ENCODE measurements at regions not wholly inside any gene's neighbourhood (a gene's known extent, or its start where the extent isn't known, plus 50 kb on each side); places are given as distances from the start of the nearest gene placed in this dataset.

- Histone ChIP-seq H2BK120ac (ENCODE audit: insufficient read depth, low read length, poor library complexity) (no peak overlapping the region), H3K79me1 (ENCODE audit: low read length) (no peaks in the 10 kb centered on the region), H2BK12ac (ENCODE audit: low read length) (no peak overlapping the region), H3K79me2 (ENCODE audit: control insufficient read depth, insufficient read depth, low read length, poor library complexity) (no peaks in the 10 kb centered on the region), H3K27me3 (ENCODE audit: insufficient read depth, low read length) (no peaks in the 10 kb centered on the region), H3K23ac (ENCODE audit: low read length) (no peak overlapping the region), H3K36me3 (ENCODE audit: control insufficient read depth in 1 of 2, insufficient read depth in 2 of 2, low read length in 2 of 2) (no peaks in the 10 kb centered on the region), H3K27ac (ENCODE audit: low read depth, low read length) (no peak overlapping the region), H3K9me3 (ENCODE audit: insufficient read depth, low read depth, low read length) (no peaks in the 10 kb centered on the region), H3K4ac (ENCODE audit: low read depth, low read length) (no peak overlapping the region), H2AFZ (ENCODE audit: insufficient read depth, low read length, poor library complexity) (no peak overlapping the region), H2BK5ac (ENCODE audit: low read depth, low read length, poor library complexity) (no peak overlapping the region), H4K12ac (ENCODE audit: low read depth, low read length) (no peak overlapping the region), H3K4me3 (ENCODE audit: low read depth, low read length) (no peak overlapping the region), H3K4me1 (ENCODE audit: control insufficient read depth in 1 of 2, insufficient read depth in 2 of 2, low read length in 2 of 2) (no peaks in the 10 kb centered on the region), H3K4me2 (ENCODE audit: low read length) (no peak overlapping the region), H2AK5ac (ENCODE audit: low read length) (no peak overlapping the region), H3K9ac (ENCODE audit: low read length) (no peak overlapping the region), H4K8ac (ENCODE audit: low read depth, low read length) (no peak overlapping the region), H4K91ac (ENCODE audit: low read depth, low read length) (no peak overlapping the region), H3K18ac (ENCODE audit: low read length) (no peak overlapping the region), H3K14ac (ENCODE audit: low read length) (no peak overlapping the region)
- no peak for DNase-seq
- no CpG with 5 or more reads among the region's 1 CpG for WGBS (ENCODE audit: extremely low coverage, insufficient coverage, insufficient read length)
Observed at GRCh38 chr4:79074040-79074439, 134.8 kb upstream of the PAQR3 start.

- no peak overlapping the region for H2BK12ac ChIP-seq (ENCODE audit: low read length)
- H4K8ac ChIP-seq (ENCODE audit: low read depth, low read length), result no peak overlapping the region
- DNase-seq, result no peak
- H3K79me2 ChIP-seq (ENCODE audit: control insufficient read depth, insufficient read depth, low read length, poor library complexity), result no peaks in the 10 kb centered on the region
- no peak overlapping the region for H2BK5ac ChIP-seq (ENCODE audit: low read depth, low read length, poor library complexity)
- no peak overlapping the region for H4K91ac ChIP-seq (ENCODE audit: low read depth, low read length)
- H3K36me3 ChIP-seq (ENCODE audit: control insufficient read depth in 1 of 2, insufficient read depth in 2 of 2, low read length in 2 of 2), result no peaks in the 10 kb centered on the region
- WGBS (ENCODE audit: extremely low coverage, insufficient coverage, insufficient read length), result no CpG with 5 or more reads among the region's 1 CpG
- H3K23ac ChIP-seq (ENCODE audit: low read length), result no peak overlapping the region
- no peak overlapping the region for H2BK120ac ChIP-seq (ENCODE audit: insufficient read depth, low read length, poor library complexity)
- H3K18ac ChIP-seq (ENCODE audit: low read length), result no peak overlapping the region
- no peak overlapping the region for H2AK5ac ChIP-seq (ENCODE audit: low read length)
- no peaks in the 10 kb centered on the region for H3K4me1 ChIP-seq (ENCODE audit: control insufficient read depth in 1 of 2, insufficient read depth in 2 of 2, low read length in 2 of 2)
- H3K14ac ChIP-seq (ENCODE audit: low read length), result no peak overlapping the region
- H3K9ac ChIP-seq (ENCODE audit: low read length), result no peak overlapping the region
- H3K4ac ChIP-seq (ENCODE audit: low read depth, low read length), result no peak overlapping the region
- no peaks in the 10 kb centered on the region for H3K79me1 ChIP-seq (ENCODE audit: low read length)
- H3K4me2 ChIP-seq (ENCODE audit: low read length), result no peak overlapping the region
- no peak overlapping the region for H3K4me3 ChIP-seq (ENCODE audit: low read depth, low read length)
- no peaks in the 10 kb centered on the region for H3K27me3 ChIP-seq (ENCODE audit: insufficient read depth, low read length)
- no peak overlapping the region for H2AFZ ChIP-seq (ENCODE audit: insufficient read depth, low read length, poor library complexity)
- no peaks in the 10 kb centered on the region for H3K9me3 ChIP-seq (ENCODE audit: insufficient read depth, low read depth, low read length)
- H4K12ac ChIP-seq (ENCODE audit: low read depth, low read length), result no peak overlapping the region
- no peak overlapping the region for H3K27ac ChIP-seq (ENCODE audit: low read depth, low read length)
Observed at GRCh38 chr4:79073471-79073870, 134.2 kb upstream of the PAQR3 start.

GRCh38 chr4:79065262-79065661 lies 126.0 kb upstream of the PAQR3 start:
- Histone ChIP-seq H3K79me2 (ENCODE audit: control insufficient read depth, insufficient read depth, low read length, poor library complexity) (no peaks in the 10 kb centered on the region), H2BK12ac (ENCODE audit: low read length) (no peak overlapping the region), H4K91ac (ENCODE audit: low read depth, low read length) (no peak overlapping the region), H3K14ac (ENCODE audit: low read length) (no peak overlapping the region), H3K27me3 (ENCODE audit: insufficient read depth, low read length) (no peaks in the 10 kb centered on the region), H3K4ac (ENCODE audit: low read depth, low read length) (no peak overlapping the region), H4K8ac (ENCODE audit: low read depth, low read length) (no peak overlapping the region), H3K4me3 (ENCODE audit: low read depth, low read length) (no peak overlapping the region), H3K27ac (ENCODE audit: low read depth, low read length) (no peak overlapping the region), H3K79me1 (ENCODE audit: low read length) (no peaks in the 10 kb centered on the region), H2AFZ (ENCODE audit: insufficient read depth, low read length, poor library complexity) (no peak overlapping the region), H3K23ac (ENCODE audit: low read length) (no peak overlapping the region), H3K9ac (ENCODE audit: low read length) (no peak overlapping the region), H4K12ac (ENCODE audit: low read depth, low read length) (no peak overlapping the region), H3K18ac (ENCODE audit: low read length) (no peak overlapping the region), H2AK5ac (ENCODE audit: low read length) (no peak overlapping the region), H3K4me1 (ENCODE audit: control insufficient read depth in 1 of 2, insufficient read depth in 2 of 2, low read length in 2 of 2) (no peaks in the 10 kb centered on the region), H2BK5ac (ENCODE audit: low read depth, low read length, poor library complexity) (no peak overlapping the region), H3K9me3 (ENCODE audit: insufficient read depth, low read depth, low read length) (no peaks in the 10 kb centered on the region), H3K4me2 (ENCODE audit: low read length) (no peak overlapping the region), H2BK120ac (ENCODE audit: insufficient read depth, low read length, poor library complexity) (no peak overlapping the region), H3K36me3 (ENCODE audit: control insufficient read depth in 1 of 2, insufficient read depth in 2 of 2, low read length in 2 of 2) (no peaks in the 10 kb centered on the region)
- DNase-seq, result peak in 1 of 2 donors; percentile 13
- no CpG with 5 or more reads among the region's 1 CpG for WGBS (ENCODE audit: extremely low coverage, insufficient coverage, insufficient read length)

GRCh38 chr4:79064806-79065205 lies 125.6 kb upstream of the PAQR3 start:
- Histone ChIP-seq H2BK120ac (ENCODE audit: insufficient read depth, low read length, poor library complexity) (no peak overlapping the region), H3K27ac (ENCODE audit: low read depth, low read length) (no peak overlapping the region), H3K79me1 (ENCODE audit: low read length) (no peaks in the 10 kb centered on the region), H3K9me3 (ENCODE audit: insufficient read depth, low read depth, low read length) (no peaks in the 10 kb centered on the region), H4K91ac (ENCODE audit: low read depth, low read length) (no peak overlapping the region), H2BK12ac (ENCODE audit: low read length) (no peak overlapping the region), H3K18ac (ENCODE audit: low read length) (no peak overlapping the region), H3K4ac (ENCODE audit: low read depth, low read length) (no peak overlapping the region), H2AK5ac (ENCODE audit: low read length) (no peak overlapping the region), H2BK5ac (ENCODE audit: low read depth, low read length, poor library complexity) (no peak overlapping the region), H4K12ac (ENCODE audit: low read depth, low read length) (no peak overlapping the region), H3K9ac (ENCODE audit: low read length) (no peak overlapping the region), H3K4me1 (ENCODE audit: control insufficient read depth in 1 of 2, insufficient read depth in 2 of 2, low read length in 2 of 2) (no peaks in the 10 kb centered on the region), H3K23ac (ENCODE audit: low read length) (no peak overlapping the region), H4K8ac (ENCODE audit: low read depth, low read length) (no peak overlapping the region), H3K14ac (ENCODE audit: low read length) (no peak overlapping the region), H3K4me2 (ENCODE audit: low read length) (no peak overlapping the region), H3K79me2 (ENCODE audit: control insufficient read depth, insufficient read depth, low read length, poor library complexity) (no peaks in the 10 kb centered on the region), H3K27me3 (ENCODE audit: insufficient read depth, low read length) (no peaks in the 10 kb centered on the region), H2AFZ (ENCODE audit: insufficient read depth, low read length, poor library complexity) (no peak overlapping the region), H3K4me3 (ENCODE audit: low read depth, low read length) (no peak overlapping the region), H3K36me3 (ENCODE audit: control insufficient read depth in 1 of 2, insufficient read depth in 2 of 2, low read length in 2 of 2) (no peaks in the 10 kb centered on the region)
- no CpG with 5 or more reads among the region's 3 CpGs for WGBS (ENCODE audit: extremely low coverage, insufficient coverage, insufficient read length)
- no peak for DNase-seq
